HCT116 (cell line): ENCODE measurements at regions not wholly inside any gene's neighbourhood (a gene's known extent, or its start where the extent isn't known, plus 50 kb on each side); places are given as distances from the start of the nearest gene placed in this dataset.

Experiments
- ATAC-seq: fragments of 200-7000 bp; cut with Tn5 transposase; 2 replicates; pipeline ENCODE4 v1.9.1; 2020; ENCODE audit warnings: mild to moderate bottlenecking, moderate library complexity
- BruUV-seq: library from RNA; stranded (reverse); fragments of 400-500 nt; replicated peaks from 2 replicates; lab custom pipeline; 2021; lab: Mats Ljungman, UMichigan
- CTCF ChIA-PET: fragments of 300-600 bp; sonication (Branson Sonifier 250); formaldehyde crosslinking; loops from one replicate; lab custom pipeline; 2021; ENCODE audit warnings: antibody characterized with exemption; lab: Charles Lee
- POLR2A ChIA-PET: fragments of 300-600, 350-600 bp; sonication (Branson Sonifier 250); formaldehyde crosslinking; loops from one replicate; lab custom pipeline; 2021; ENCODE audit warnings: antibody characterized with exemption; lab: Charles Lee
- RAD21 ChIA-PET, 2 experiments: fragments of 300-600 bp; sonication (Branson Sonifier 250); formaldehyde crosslinking; loops; one replicate each; lab custom pipeline; 2023; ENCODE audit warnings: low total read pairs in 2 of 2; ENCODE audit not compliant: uncharacterized antibody in 2 of 2, unreplicated experiment in 2 of 2, low non-redundant PET in 1 of 2; lab: Charles Lee
- DNase-seq: peaks from one replicate; pipeline ENCODE4 v3.0.0-alpha.2; 2010; ENCODE audit warnings: low read depth, low spot score
- H2AFZ ChIP-seq: fragments of 200-600 bp; shearing (Covaris generic), sonication (generic); 2 replicates; pipeline ENCODE4 v1.6.1; 2017; ENCODE audit warnings: low read depth, mixed run types, mixed read lengths, antibody characterized with exemption, low read length; ENCODE audit not compliant: poor library complexity, severe bottlenecking
- H3K27ac ChIP-seq: 2 replicates; pipeline ENCODE4 v1.5.1; 2012; ENCODE audit warnings: low read depth, low read length
- H3K27me3 ChIP-seq: fragments of 200-600 bp; sonication (generic); 2 replicates; pipeline ENCODE4 v1.6.1; 2016; ENCODE audit warnings: mixed run types, low read length, mixed read lengths; ENCODE audit not compliant: insufficient read depth
- H3K36me3 ChIP-seq, 2 experiments: fragments of 200-500 bp in 1 of 2; fragments of 200-600 bp in 1 of 2; sonication (Bioruptor generic) in 1 of 2; sonication (generic) in 1 of 2; 2 replicates each; pipeline versions ENCODE4 v1.5.1 to v1.6.1; 2014 to 2016; ENCODE audit warnings: low read length in 2 of 2, inconsistent platforms in 1 of 2, mixed read lengths in 1 of 2, mixed run types in 1 of 2; ENCODE audit not compliant: insufficient read depth in 2 of 2, control insufficient read depth in 1 of 2
- H3K4me1 ChIP-seq, 2 experiments: fragments of 200-600 bp in 1 of 2; sonication (generic) in 1 of 2; 2 replicates each; pipeline versions ENCODE4 v1.5.1 to v1.6.1; 2012 to 2017; ENCODE audit warnings: low read length in 2 of 2, inconsistent platforms in 1 of 2, mild to moderate bottlenecking in 1 of 2, mixed read lengths in 1 of 2, mixed run types in 1 of 2, moderate library complexity in 1 of 2; ENCODE audit not compliant: insufficient read depth in 2 of 2, control insufficient read depth in 1 of 2
- H3K4me2 ChIP-seq: fragments of 200-600 bp; sonication (generic); 2 replicates; pipeline ENCODE4 v1.6.1; 2017; ENCODE audit warnings: mixed run types, low read length, mixed read lengths
- H3K4me3 ChIP-seq, 2 experiments: fragments of 200-600 bp in 1 of 2; sonication (generic) in 1 of 2; replicated peaks in 1 of 2; 2 replicates each; pipeline ENCODE4 v1.5.1; 2011 to 2016; ENCODE audit warnings: low read length in 2 of 2, control low read depth in 1 of 2, low read depth in 1 of 2, mild to moderate bottlenecking in 1 of 2, mixed read lengths in 1 of 2, mixed run types in 1 of 2
- H3K79me2 ChIP-seq: fragments of 200-600 bp; sonication (generic); 2 replicates; pipeline ENCODE4 v1.6.1; 2017; ENCODE audit warnings: mild to moderate bottlenecking, mixed run types, low read length, moderate library complexity, mixed read lengths; ENCODE audit not compliant: insufficient read depth
- H3K9ac ChIP-seq: fragments of 200-600 bp; sonication (generic); 2 replicates; pipeline ENCODE4 v1.6.1; 2016; ENCODE audit warnings: low read length, mixed read lengths
- H3K9me2 ChIP-seq: fragments of 200-600 bp; sonication (generic), shearing (Covaris generic); 2 replicates; pipeline ENCODE4 v1.6.1; 2017; ENCODE audit warnings: mixed run types, mild to moderate bottlenecking, moderate library complexity; ENCODE audit not compliant: insufficient read depth
- H3K9me3 ChIP-seq, 2 experiments: fragments of 200-500 bp in 1 of 2; fragments of 200-600 bp in 1 of 2; sonication (Bioruptor generic) in 1 of 2; sonication (generic) in 1 of 2; 2 replicates each; pipeline ENCODE4 v1.6.1; 2014 to 2017; ENCODE audit warnings: low read length in 2 of 2, mixed read lengths in 2 of 2, inconsistent platforms in 1 of 2, low read depth in 1 of 2, mild to moderate bottlenecking in 1 of 2, mixed run types in 1 of 2, moderate library complexity in 1 of 2; ENCODE audit not compliant: control insufficient read depth in 1 of 2, insufficient read depth in 1 of 2
- H4K20me1 ChIP-seq: fragments of 200-600 bp; sonication (generic), shearing (Covaris generic); 2 replicates; pipeline ENCODE4 v1.6.1; 2017; ENCODE audit warnings: mixed run types, mild to moderate bottlenecking, moderate library complexity; ENCODE audit not compliant: insufficient read depth
- ATF3 ChIP-seq: IDR thresholded peaks from 2 replicates; pipeline ENCODE4 v1.6.1; 2012
- CBX3 ChIP-seq: IDR thresholded peaks from 2 replicates; pipeline ENCODE4 v1.6.1; 2012; ENCODE audit warnings: low read depth
- CEBPB ChIP-seq: IDR thresholded peaks from 2 replicates; pipeline ENCODE4 v1.6.1; 2012; ENCODE audit warnings: low read depth
- CTCF ChIP-seq, 3 experiments: fragments of 200-600 bp in 1 of 3; sonication (generic) in 1 of 3; IDR thresholded peaks in 2 of 3; conservative IDR thresholded peaks in 1 of 3; 2 replicates each; pipeline ENCODE4 v1.5.1; 2012 to 2017; ENCODE audit warnings: low read depth in 2 of 3, low read length in 2 of 3, antibody characterized with exemption in 1 of 3, borderline replicate concordance in 1 of 3, control low read depth in 1 of 3, mild to moderate bottlenecking in 1 of 3, mixed read lengths in 1 of 3, mixed run types in 1 of 3, moderate library complexity in 1 of 3; ENCODE audit not compliant: insufficient read depth in 1 of 3
- ELF1 ChIP-seq: IDR thresholded peaks from 2 replicates; pipeline ENCODE4 v1.6.1; 2012; ENCODE audit warnings: low read depth, borderline replicate concordance
- EZH2 ChIP-seq: fragments of 200-600 bp; sonication (generic); IDR thresholded peaks from 2 replicates; pipeline ENCODE4 v1.6.1; 2017; ENCODE audit warnings: antibody characterized with exemption, mixed run types
- FOSL1 ChIP-seq: IDR thresholded peaks from 2 replicates; pipeline ENCODE4 v1.6.1; 2012; ENCODE audit warnings: low read depth
- MAX ChIP-seq: IDR thresholded peaks from 2 replicates; pipeline ENCODE4 v1.6.1; 2012
- POLR2A ChIP-seq: IDR thresholded peaks from 2 replicates; pipeline ENCODE4 v1.7.0; 2011; ENCODE audit warnings: borderline replicate concordance; ENCODE audit not compliant: insufficient read depth, insufficient read length; ENCODE audit errors: extremely low read depth
- POLR2AphosphoS5 ChIP-seq: IDR thresholded peaks from 2 replicates; pipeline ENCODE4 v1.6.1; 2011; ENCODE audit warnings: mild to moderate bottlenecking, low read depth, low read length, moderate library complexity
- RAD21 ChIP-seq: IDR thresholded peaks from 2 replicates; pipeline ENCODE4 v1.6.1; 2012; ENCODE audit warnings: low read depth, mild to moderate bottlenecking
- REST ChIP-seq: IDR thresholded peaks from 2 replicates; pipeline ENCODE4 v1.6.1; 2012; ENCODE audit warnings: low read depth
- SIN3A ChIP-seq: IDR thresholded peaks from 2 replicates; pipeline ENCODE4 v1.6.1; 2012; ENCODE audit warnings: low read depth
- SP1 ChIP-seq: IDR thresholded peaks from 2 replicates; pipeline ENCODE4 v1.6.1; 2012; ENCODE audit warnings: low read depth
- SRF ChIP-seq: IDR thresholded peaks from 2 replicates; pipeline ENCODE4 v1.6.1; 2012; ENCODE audit warnings: low read depth
- ZBTB33 ChIP-seq: IDR thresholded peaks from 2 replicates; pipeline ENCODE4 v1.6.1; 2011; ENCODE audit warnings: mild to moderate bottlenecking, low read length, moderate library complexity; ENCODE audit not compliant: insufficient replicate concordance; ENCODE audit errors: extremely low read depth
- ZFX ChIP-seq: fragments of 450-650 bp; IDR thresholded peaks from 2 replicates; pipeline ENCODE4 v1.6.1; 2017
- ZNF274 ChIP-seq: fragments of 200-500 bp; sonication (Bioruptor generic); IDR thresholded peaks from 2 replicates; pipeline ENCODE4 v1.6.1; 2014; ENCODE audit warnings: mild to moderate bottlenecking, low read depth, low read length, inconsistent platforms
- intact Hi-C: fragments of 100-400 bp; cut with micrococcal nuclease; formaldehyde crosslinking; loops from 2 replicates; pipeline ENCODE4 v1.10.0; 2022

GRCh38 chr1:66462313-66462712, 71.6 kb upstream of the SGIP1 start:
- TF ChIP-seq EZH2: no peak
- TF ChIP-seq CEBPB: no peak
- TF ChIP-seq ZBTB33: no peak
- no peak for TF ChIP-seq SRF
- TF ChIP-seq CTCF (IDR thresholded peaks at IDR 0.05 in 2 of 3, conservative IDR thresholded peaks at IDR 0.05 in 1 of 3; ENCODE audit: borderline replicate concordance in 1 of 3, insufficient read depth in 1 of 3, low read depth in 2 of 3, low read length in 2 of 3): no peak
- no peak for TF ChIP-seq RAD21
- no peak for TF ChIP-seq REST
- no peak for TF ChIP-seq ELF1
- TF ChIP-seq SP1: no peak
- no peak for TF ChIP-seq ATF3
- no peak for TF ChIP-seq MAX
- TF ChIP-seq CBX3: no peak
- no peak for TF ChIP-seq ZNF274
- no peak for TF ChIP-seq POLR2AphosphoS5
- TF ChIP-seq FOSL1: no peak
- no peak for TF ChIP-seq SIN3A
- no peak for TF ChIP-seq POLR2A
- TF ChIP-seq ZFX: no peak
- CTCF ChIA-PET: no interaction called here
- intact Hi-C loops: no loop called here
- H3K4me2 ChIP-seq: no peak overlapping the region
- POLR2A ChIA-PET: no interaction called here
- H4K20me1 ChIP-seq: no peaks in the 10 kb centered on the region
- ATAC-seq (no peak), DNase-seq (no peak)
- no TSS peak for BruUV-seq
- H3K9me2 ChIP-seq: peaks cover 8% of the 10 kb centered on the region; the same call in 1 of the 2 replicates
- H3K79me2 ChIP-seq: no peaks in the 10 kb centered on the region
- H3K9me3 ChIP-seq: no peaks in the 10 kb centered on the region
- no peak overlapping the region for H3K9ac ChIP-seq
- H3K4me1 ChIP-seq: no peaks in the 10 kb centered on the region
- H3K36me3 ChIP-seq: no peaks in the 10 kb centered on the region
- no peak overlapping the region for H3K4me3 ChIP-seq
- no peak overlapping the region for H3K27ac ChIP-seq
- H2AFZ ChIP-seq: no peak overlapping the region
- H3K27me3 ChIP-seq: no peaks in the 10 kb centered on the region
- RAD21 ChIA-PET: no interaction called here
